ENCODE measurements at regions not wholly inside any gene's neighbourhood (a gene's known extent, or its start where the extent isn't known, plus 50 kb on each side); places are given as distances from the start of the nearest gene placed in this dataset.

DNA sequence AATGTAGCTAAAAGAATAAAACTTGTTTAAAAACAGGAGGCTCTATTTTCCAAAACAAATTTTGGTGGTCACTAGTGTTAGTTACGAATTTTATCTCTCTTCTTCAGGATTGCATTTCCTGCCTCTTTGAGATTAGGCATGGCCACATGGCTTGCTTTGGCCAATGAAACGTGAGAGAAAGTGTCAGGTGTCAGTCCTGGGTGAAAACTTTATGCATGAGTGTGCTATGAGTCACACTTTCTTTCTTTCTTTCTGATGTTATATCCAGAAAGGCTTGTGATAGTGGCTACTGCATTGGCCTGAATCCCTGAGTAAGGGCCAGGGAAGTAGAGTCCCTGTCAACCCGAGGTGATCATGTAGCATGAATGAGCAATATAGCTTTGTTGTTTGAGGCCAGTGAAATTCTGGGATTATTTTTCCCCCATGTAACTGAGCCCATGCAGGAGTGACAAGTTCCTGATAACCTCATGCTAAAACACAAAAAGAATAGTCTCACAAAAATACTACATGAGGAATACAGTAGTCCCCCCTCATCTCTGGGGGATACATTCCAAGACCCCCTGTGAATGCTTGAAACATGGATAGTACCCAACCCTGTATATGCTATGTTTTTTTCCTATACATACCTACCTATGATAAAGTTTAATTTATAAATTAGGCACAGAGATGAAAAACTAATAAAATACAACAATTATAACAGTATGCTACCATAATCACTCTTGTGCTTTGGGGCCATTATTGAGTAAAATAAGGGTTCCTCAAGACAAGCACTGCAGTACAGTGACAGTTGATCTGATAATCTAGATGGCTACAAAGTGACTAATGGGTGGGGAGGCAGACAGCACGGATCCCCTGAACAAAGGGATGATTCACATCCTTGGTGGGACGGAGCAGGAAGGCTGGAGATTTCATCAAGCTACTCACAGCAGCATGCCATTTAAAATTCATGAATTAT, 109.5 kb downstream of the CDC42EP3 start:
- H3K27me3 ChIP-seq (ENCODE audit: control insufficient read depth in 1 of 2, insufficient read depth in 2 of 2, low read length in 2 of 2) = no peaks in the 10 kb centered on the region
- H3K9me3 ChIP-seq (ENCODE audit: control insufficient read depth in 2 of 2, insufficient read depth in 1 of 2, low read depth in 1 of 2, low read length in 1 of 2) = no peaks in the 10 kb centered on the region
- H3K4me1 ChIP-seq (ENCODE audit: control insufficient read depth in 2 of 2, insufficient read depth in 2 of 2, low read length in 1 of 2) = peaks cover 0 to 2% of the 10 kb centered on the region in 2 donors
- H3K27ac ChIP-seq (ENCODE audit: low read depth in 2 of 2, low read length in 1 of 2) = no peak overlapping the region
- no peaks in the 10 kb centered on the region for H3K36me3 ChIP-seq (ENCODE audit: control insufficient read depth in 2 of 2, insufficient read depth in 2 of 2, low read length in 1 of 2)
- H3K4me3 ChIP-seq (ENCODE audit: low read depth in 1 of 2, low read length in 2 of 2) = no peak overlapping the region
- 49 to 63% methylated on average over 5 of the region's 5 CpGs for WGBS, 2 donors

DNA sequence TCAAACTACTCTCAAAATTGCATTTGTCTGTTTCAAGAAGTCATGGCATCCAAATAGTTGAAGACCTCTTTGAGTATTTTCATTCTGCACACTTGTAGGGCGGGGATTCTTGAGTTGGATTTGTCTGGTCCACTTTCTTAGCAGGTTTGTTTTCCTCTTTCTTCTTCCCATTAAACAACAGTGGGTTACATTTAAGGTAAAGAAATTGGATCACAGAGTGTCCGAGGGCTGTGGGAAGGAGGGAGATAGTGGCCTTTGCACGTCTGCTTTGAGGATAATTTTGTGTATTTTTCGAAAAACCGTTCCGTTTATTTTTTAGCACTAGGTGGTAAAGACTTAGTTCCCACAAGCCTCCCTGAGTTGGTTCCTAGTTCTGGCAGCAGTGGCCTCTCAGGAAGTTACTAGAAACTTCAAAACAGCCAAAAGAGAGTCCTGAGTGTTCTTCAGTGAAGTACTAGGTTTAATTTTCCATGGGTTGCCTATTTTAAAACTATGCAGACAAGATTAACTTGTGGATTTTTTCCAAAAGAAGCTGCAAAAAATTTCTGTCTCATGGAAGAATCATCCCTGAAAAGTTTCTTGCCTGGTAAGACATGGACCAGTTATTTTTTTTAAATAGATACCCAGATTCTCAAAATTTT, 107.9 kb downstream of the CDC42EP3 start:
- 79 to 82% methylated on average over 6 of the region's 6 CpGs for WGBS, 2 donors
- Histone ChIP-seq H3K27ac (ENCODE audit: low read depth in 2 of 2, low read length in 1 of 2) (no peak overlapping the region), H3K4me3 (ENCODE audit: low read depth in 1 of 2, low read length in 2 of 2) (no peak overlapping the region), H3K36me3 (ENCODE audit: control insufficient read depth in 2 of 2, insufficient read depth in 2 of 2, low read length in 1 of 2) (no peaks in the 10 kb centered on the region), H3K27me3 (ENCODE audit: control insufficient read depth in 1 of 2, insufficient read depth in 2 of 2, low read length in 2 of 2) (no peaks in the 10 kb centered on the region), H3K9me3 (ENCODE audit: control insufficient read depth in 2 of 2, insufficient read depth in 1 of 2, low read depth in 1 of 2, low read length in 1 of 2) (no peaks in the 10 kb centered on the region), H3K4me1 (ENCODE audit: control insufficient read depth in 2 of 2, insufficient read depth in 2 of 2, low read length in 1 of 2) (peaks cover 0 to under 1% of the 10 kb centered on the region in 2 donors)

DNA sequence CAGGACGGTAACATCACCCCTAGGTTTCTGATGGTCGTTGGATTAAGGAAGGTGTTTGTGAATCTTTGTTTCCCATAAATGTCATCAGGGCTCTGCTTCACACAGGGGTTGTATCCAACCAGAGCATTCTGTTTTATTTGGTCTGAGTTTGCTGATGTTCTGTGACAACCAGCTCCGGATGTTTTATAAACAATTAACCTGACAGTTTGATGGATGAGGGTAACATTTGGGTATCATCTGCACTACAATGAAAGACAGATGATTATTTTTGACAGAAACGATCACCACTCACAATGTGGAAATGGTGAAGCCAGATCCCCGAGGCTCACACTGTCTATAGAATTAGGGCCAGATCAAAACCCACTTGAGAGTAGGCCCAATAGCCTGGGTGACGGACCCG, 107.1 kb downstream of the CDC42EP3 start:
- WGBS, 2 donors = 68 to 75% methylated on average over 7 of the region's 7 CpGs
- no peaks in the 10 kb centered on the region for H3K27me3 ChIP-seq (ENCODE audit: control insufficient read depth in 1 of 2, insufficient read depth in 2 of 2, low read length in 2 of 2)
- H3K27ac ChIP-seq (ENCODE audit: low read depth in 2 of 2, low read length in 1 of 2) = no peak overlapping the region
- H3K36me3 ChIP-seq (ENCODE audit: control insufficient read depth in 2 of 2, insufficient read depth in 2 of 2, low read length in 1 of 2) = no peaks in the 10 kb centered on the region
- H3K9me3 ChIP-seq (ENCODE audit: control insufficient read depth in 2 of 2, insufficient read depth in 1 of 2, low read depth in 1 of 2, low read length in 1 of 2) = no peaks in the 10 kb centered on the region
- H3K4me3 ChIP-seq (ENCODE audit: low read depth in 1 of 2, low read length in 2 of 2) = no peak overlapping the region
- no peaks in the 10 kb centered on the region for H3K4me1 ChIP-seq (ENCODE audit: control insufficient read depth in 2 of 2, insufficient read depth in 2 of 2, low read length in 1 of 2)

DNA sequence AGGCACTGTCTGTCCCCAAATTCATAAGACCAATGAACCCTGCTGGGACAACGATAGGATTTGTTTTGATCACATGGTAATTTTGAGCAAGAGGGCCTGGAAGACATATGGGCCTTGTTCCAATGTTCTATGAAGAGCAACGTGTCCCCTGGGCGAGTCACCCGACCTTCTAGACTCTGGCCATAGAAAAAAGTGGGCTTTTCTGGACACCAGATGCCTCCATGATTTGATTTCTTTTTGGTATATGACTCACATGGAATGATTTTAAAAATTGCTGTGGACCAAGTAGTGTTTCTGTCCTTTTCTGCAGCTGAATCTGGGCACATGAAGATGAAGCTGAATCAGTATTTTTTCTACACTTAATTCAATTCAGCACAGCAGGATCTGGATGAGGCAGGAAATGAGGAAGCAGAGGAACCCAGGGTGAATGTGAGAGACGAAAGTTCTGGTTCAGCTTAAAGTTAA, 104.9 kb downstream of the CDC42EP3 start:
- WGBS, 2 donors = 71 to 76% methylated on average over 5 of the region's 5 CpGs

DNA sequence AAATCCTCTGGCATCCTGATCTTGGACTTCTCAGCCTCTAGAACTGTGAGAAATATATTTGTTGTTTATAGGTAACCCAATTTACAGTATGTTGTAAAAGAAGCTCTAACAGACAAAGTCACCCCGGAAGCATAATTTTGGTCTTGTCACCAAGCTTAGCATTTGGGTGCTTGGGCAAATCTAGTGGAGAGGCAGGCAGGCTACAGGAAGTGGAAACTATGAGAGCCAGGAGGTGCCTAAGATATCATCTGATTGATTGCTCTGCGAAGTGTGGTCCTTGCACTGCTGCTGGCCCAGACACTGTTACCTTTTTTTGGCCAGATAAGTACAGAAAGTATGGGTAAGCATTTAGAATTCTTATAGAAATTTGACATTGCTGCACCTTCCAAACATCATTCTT, 102.9 kb downstream of the CDC42EP3 start:
- Histone ChIP-seq H3K4me1 (ENCODE audit: control insufficient read depth in 2 of 2, insufficient read depth in 2 of 2, low read length in 1 of 2) (no peaks in the 10 kb centered on the region), H3K27ac (ENCODE audit: low read depth in 2 of 2, low read length in 1 of 2) (no peak overlapping the region), H3K4me3 (ENCODE audit: low read depth in 1 of 2, low read length in 2 of 2) (no peak overlapping the region), H3K27me3 (ENCODE audit: control insufficient read depth in 1 of 2, insufficient read depth in 2 of 2, low read length in 2 of 2) (no peaks in the 10 kb centered on the region), H3K9me3 (ENCODE audit: control insufficient read depth in 2 of 2, insufficient read depth in 1 of 2, low read depth in 1 of 2, low read length in 1 of 2) (no peaks in the 10 kb centered on the region), H3K36me3 (ENCODE audit: control insufficient read depth in 2 of 2, insufficient read depth in 2 of 2, low read length in 1 of 2) (no peaks in the 10 kb centered on the region)
- 84 to 87% methylated on average over 2 of the region's 2 CpGs for WGBS, 2 donors

More for the DNA sequence above, 104.9 kb downstream of the CDC42EP3 start:
- Histone ChIP-seq H3K36me3 (ENCODE audit: control insufficient read depth in 2 of 2, insufficient read depth in 2 of 2, low read length in 1 of 2) (no peaks in the 10 kb centered on the region), H3K4me1 (ENCODE audit: control insufficient read depth in 2 of 2, insufficient read depth in 2 of 2, low read length in 1 of 2) (no peaks in the 10 kb centered on the region), H3K27ac (ENCODE audit: low read depth in 2 of 2, low read length in 1 of 2) (no peak overlapping the region), H3K4me3 (ENCODE audit: low read depth in 1 of 2, low read length in 2 of 2) (no peak overlapping the region), H3K27me3 (ENCODE audit: control insufficient read depth in 1 of 2, insufficient read depth in 2 of 2, low read length in 2 of 2) (no peaks in the 10 kb centered on the region), H3K9me3 (ENCODE audit: control insufficient read depth in 2 of 2, insufficient read depth in 1 of 2, low read depth in 1 of 2, low read length in 1 of 2) (no peaks in the 10 kb centered on the region)

DNA sequence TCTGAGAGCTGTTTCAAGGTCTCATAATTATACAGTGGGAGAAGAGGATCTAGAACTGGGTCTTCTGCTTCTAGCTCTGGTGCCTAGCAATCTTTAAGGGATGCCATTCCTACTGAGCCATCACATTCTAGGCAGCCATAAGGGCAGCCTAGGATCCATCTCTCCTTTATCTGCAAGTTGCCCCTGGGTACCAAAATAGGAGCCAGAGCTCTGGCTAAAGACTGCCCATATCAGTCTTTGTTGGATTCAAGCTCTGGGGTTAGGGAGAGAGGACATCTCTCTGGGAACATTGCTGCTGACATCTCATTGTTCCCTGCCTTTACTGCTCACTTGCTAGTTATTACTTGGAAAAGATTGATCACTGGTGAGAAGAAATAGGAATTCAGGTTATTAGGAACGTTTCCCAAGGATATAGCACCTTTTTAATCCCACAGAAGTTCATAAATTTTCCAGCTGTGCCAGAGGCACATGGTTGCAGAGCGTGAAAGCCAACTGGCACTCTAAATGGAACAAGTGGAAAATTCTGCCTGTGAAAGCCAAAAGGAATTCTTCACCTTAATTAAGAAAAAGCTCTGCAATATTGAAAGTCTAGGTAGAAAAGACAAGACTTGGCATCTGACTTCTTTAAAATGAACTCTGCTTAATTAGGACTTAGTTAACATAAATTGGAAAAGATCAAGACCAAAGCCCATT, 102.2 kb downstream of the CDC42EP3 start:
- WGBS, 2 donors = 31 to 60% methylated on average over 2 of the region's 2 CpGs
- Histone ChIP-seq H3K4me1 (ENCODE audit: control insufficient read depth in 2 of 2, insufficient read depth in 2 of 2, low read length in 1 of 2) (no peaks in the 10 kb centered on the region), H3K36me3 (ENCODE audit: control insufficient read depth in 2 of 2, insufficient read depth in 2 of 2, low read length in 1 of 2) (no peaks in the 10 kb centered on the region), H3K4me3 (ENCODE audit: low read depth in 1 of 2, low read length in 2 of 2) (no peak overlapping the region), H3K9me3 (ENCODE audit: control insufficient read depth in 2 of 2, insufficient read depth in 1 of 2, low read depth in 1 of 2, low read length in 1 of 2) (no peaks in the 10 kb centered on the region), H3K27me3 (ENCODE audit: control insufficient read depth in 1 of 2, insufficient read depth in 2 of 2, low read length in 2 of 2) (no peaks in the 10 kb centered on the region), H3K27ac (ENCODE audit: low read depth in 2 of 2, low read length in 1 of 2) (no peak overlapping the region)

DNA sequence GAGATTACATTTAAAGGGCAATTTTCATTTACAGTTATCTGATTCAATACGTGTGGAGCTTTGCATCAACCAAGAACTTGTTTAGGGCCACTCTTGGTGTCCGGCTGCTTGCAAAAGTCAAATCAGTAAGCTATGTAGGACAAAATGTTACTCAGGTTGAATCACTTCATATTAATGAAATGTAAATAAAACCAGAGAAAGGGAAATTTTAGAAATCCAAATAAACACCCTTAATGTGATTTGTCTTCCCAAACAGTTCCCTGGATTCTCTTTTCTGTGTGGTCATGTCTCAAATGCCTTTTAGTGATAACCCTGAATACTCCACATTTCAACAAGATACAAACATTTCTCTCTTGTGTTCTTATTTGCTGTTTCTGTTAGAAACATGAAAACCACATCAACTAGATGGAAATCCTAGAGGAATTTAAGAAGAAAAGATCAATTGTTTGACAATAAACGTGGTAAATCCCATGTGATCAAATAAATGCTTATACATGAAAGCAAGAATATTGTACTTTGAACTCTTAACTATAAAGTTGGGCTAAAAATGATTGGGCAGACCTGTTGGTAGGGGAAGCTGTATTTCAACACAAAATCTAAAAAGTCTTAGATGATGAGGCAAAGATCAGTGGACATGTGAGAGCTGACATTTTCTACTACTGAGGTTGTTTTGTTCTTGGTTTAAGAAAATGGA, 101.3 kb downstream of the CDC42EP3 start:
- H3K27ac ChIP-seq (ENCODE audit: low read depth in 2 of 2, low read length in 1 of 2) = no peak overlapping the region
- H3K9me3 ChIP-seq (ENCODE audit: control insufficient read depth in 2 of 2, insufficient read depth in 1 of 2, low read depth in 1 of 2, low read length in 1 of 2) = no peaks in the 10 kb centered on the region
- H3K27me3 ChIP-seq (ENCODE audit: control insufficient read depth in 1 of 2, insufficient read depth in 2 of 2, low read length in 2 of 2) = no peaks in the 10 kb centered on the region
- WGBS, 2 donors = 49 to 54% methylated on average over 3 of the region's 3 CpGs
- no peaks in the 10 kb centered on the region for H3K4me1 ChIP-seq (ENCODE audit: control insufficient read depth in 2 of 2, insufficient read depth in 2 of 2, low read length in 1 of 2)
- H3K4me3 ChIP-seq (ENCODE audit: low read depth in 1 of 2, low read length in 2 of 2) = no peak overlapping the region
- no peaks in the 10 kb centered on the region for H3K36me3 ChIP-seq (ENCODE audit: control insufficient read depth in 2 of 2, insufficient read depth in 2 of 2, low read length in 1 of 2)

DNA sequence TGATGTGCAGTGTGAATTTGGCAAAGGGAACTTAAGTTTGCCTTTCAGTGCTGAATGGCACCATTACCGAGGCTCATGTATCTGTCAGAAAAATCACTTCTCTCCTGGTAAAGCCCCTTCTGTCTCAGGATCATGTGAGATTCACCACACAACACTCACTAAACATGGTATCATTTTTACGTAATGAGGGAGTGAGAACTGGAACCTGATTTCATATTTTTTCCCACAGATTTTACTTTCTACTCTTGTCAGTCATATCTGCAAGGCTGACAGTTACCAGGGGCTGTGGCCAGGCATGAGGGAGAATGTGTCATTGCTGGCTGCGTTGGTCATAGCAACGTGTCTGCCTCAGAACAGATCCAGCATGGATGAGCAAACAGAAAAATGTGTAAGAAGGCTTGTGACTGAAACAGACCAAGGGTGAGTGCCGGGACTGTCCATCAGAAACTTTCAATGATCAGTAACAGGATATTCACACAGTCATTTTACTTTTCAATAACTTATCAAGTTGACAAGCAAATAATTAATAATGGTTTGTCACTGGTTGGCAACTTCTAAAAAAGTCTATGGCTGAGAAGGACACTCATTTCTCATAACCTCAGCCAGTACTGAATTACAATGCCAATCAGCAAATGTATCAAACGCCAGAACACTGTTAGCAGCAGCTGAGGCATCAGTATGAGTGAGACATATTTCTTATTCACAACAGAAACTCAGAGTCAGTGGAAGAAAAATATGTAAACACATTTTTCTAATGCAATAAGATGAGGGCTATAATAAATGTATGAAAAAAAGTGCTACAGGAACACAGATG, 100.5 kb downstream of the CDC42EP3 start:
- Histone ChIP-seq H3K27ac (ENCODE audit: low read depth in 2 of 2, low read length in 1 of 2) (no peak overlapping the region), H3K4me3 (ENCODE audit: low read depth in 1 of 2, low read length in 2 of 2) (no peak overlapping the region), H3K4me1 (ENCODE audit: control insufficient read depth in 2 of 2, insufficient read depth in 2 of 2, low read length in 1 of 2) (no peaks in the 10 kb centered on the region), H3K9me3 (ENCODE audit: control insufficient read depth in 2 of 2, insufficient read depth in 1 of 2, low read depth in 1 of 2, low read length in 1 of 2) (no peaks in the 10 kb centered on the region), H3K36me3 (ENCODE audit: control insufficient read depth in 2 of 2, insufficient read depth in 2 of 2, low read length in 1 of 2) (no peaks in the 10 kb centered on the region), H3K27me3 (ENCODE audit: control insufficient read depth in 1 of 2, insufficient read depth in 2 of 2, low read length in 2 of 2) (no peaks in the 10 kb centered on the region)
- 55 to 64% methylated on average over 6 of the region's 6 CpGs for WGBS, 2 donors

All from esophagus (tissue), 2 donors.